ENCODE measurements at regions not wholly inside any gene's neighbourhood (a gene's known extent, or its start where the extent isn't known, plus 50 kb on each side); places are given as distances from the start of the nearest gene placed in this dataset.

DNA sequence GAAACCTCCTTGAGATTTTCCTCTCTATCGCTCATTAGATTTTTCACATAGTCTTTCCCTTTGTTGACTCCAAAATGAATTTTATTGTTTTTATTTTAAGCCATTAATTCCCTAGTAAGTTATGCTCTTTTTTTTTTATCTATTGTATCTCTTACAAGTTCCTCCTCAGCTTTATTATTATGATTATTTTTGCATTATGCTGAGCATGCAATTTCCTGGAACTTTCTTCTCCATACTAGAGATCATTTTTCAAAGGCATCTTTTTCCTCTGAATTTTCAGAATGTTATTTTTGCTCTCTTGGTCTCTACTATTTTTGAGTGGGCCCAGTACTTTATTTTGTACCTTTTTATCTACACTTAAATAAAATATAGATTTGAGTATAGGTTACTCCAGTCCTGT is 376.6 kb upstream of the SEMA6A start:
- Histone ChIP-seq H4K91ac (ENCODE audit: insufficient read length, low read depth, low read length) (no peak overlapping the region), H3K14ac (ENCODE audit: insufficient read depth, low read length) (no peak overlapping the region), H3K56ac (ENCODE audit: insufficient read length, low read depth, low read length) (no peak overlapping the region), H2BK5ac (ENCODE audit: insufficient read length, low read length) (no peak overlapping the region), H3K9me3 (ENCODE audit: control insufficient read depth, low read depth, low read length) (no peaks in the 10 kb centered on the region), H4K8ac (replicated peaks; ENCODE audit: insufficient read length, low read depth, low read length) (no peak overlapping the region), H3K4ac (ENCODE audit: low read depth, low read length) (no peak overlapping the region), H3K23me2 (ENCODE audit: insufficient read length, low read depth, low read length, poor library complexity, severe bottlenecking) (no peaks in the 10 kb centered on the region), H2BK120ac (ENCODE audit: low read depth, low read length, poor library complexity, severe bottlenecking) (no peak overlapping the region), H3K4me2 (ENCODE audit: insufficient read depth, insufficient read length, low read length) (no peak overlapping the region), H3K4me1 (ENCODE audit: insufficient read depth, low read length) (no peaks in the 10 kb centered on the region; the same call in 1 of the 2 replicates), H4K20me1 (ENCODE audit: control insufficient read depth, insufficient read depth, insufficient read length) (no peaks in the 10 kb centered on the region), H3K79me1 (ENCODE audit: insufficient read depth, low read depth, low read length, poor library complexity, severe bottlenecking) (no peaks in the 10 kb centered on the region), H2BK12ac (ENCODE audit: insufficient read length, low read depth, low read length) (no peak overlapping the region), H3K18ac (ENCODE audit: insufficient read length, low read depth, low read length) (no peak overlapping the region), H3K79me2 (ENCODE audit: insufficient read depth, low read length) (no peaks in the 10 kb centered on the region), H2BK15ac (ENCODE audit: low read depth, low read length) (no peak overlapping the region), H3K27ac (ENCODE audit: insufficient read length, low read depth, low read length) (no peak overlapping the region), H3K9ac (ENCODE audit: extremely low read depth, insufficient read length, low read length) (no peak overlapping the region), H3K23ac (ENCODE audit: insufficient read length, low read depth, low read length) (no peak overlapping the region), H4K5ac (ENCODE audit: insufficient read length, low read depth, low read length) (no peak overlapping the region), H3T11ph (ENCODE audit: low read length) (no peak overlapping the region), H3K27me3 (ENCODE audit: insufficient read depth, low read length) (no peaks in the 10 kb centered on the region), H2AFZ (ENCODE audit: low read length) (no peak overlapping the region), H2AK5ac (ENCODE audit: insufficient read length, low read length) (no peak overlapping the region), H2BK20ac (ENCODE audit: low read depth, low read length, poor library complexity, severe bottlenecking) (no peak overlapping the region)
- no peaks in the 10 kb centered on the region for H3K27me3 Mint-ChIP-seq (ENCODE audit: low read depth)
- no CpG with 5 or more reads among the region's 1 CpG for WGBS (ENCODE audit: extremely low coverage, insufficient read length, low lambda C conversion rate)
- peaks cover 5 to 14% (median 7%) of the 10 kb centered on the region in 3 experiments; a peak in 4 of 7 replicates for H3K36me3 Mint-ChIP-seq (ENCODE audit: insufficient read depth in 1 of 3, low read depth in 3 of 3)
- no peak for DNase-seq
- H3K27ac Mint-ChIP-seq = no peak overlapping the region
- no peak overlapping the region for H3K4me3 Mint-ChIP-seq
- TF ChIP-seq, protein P1, sequence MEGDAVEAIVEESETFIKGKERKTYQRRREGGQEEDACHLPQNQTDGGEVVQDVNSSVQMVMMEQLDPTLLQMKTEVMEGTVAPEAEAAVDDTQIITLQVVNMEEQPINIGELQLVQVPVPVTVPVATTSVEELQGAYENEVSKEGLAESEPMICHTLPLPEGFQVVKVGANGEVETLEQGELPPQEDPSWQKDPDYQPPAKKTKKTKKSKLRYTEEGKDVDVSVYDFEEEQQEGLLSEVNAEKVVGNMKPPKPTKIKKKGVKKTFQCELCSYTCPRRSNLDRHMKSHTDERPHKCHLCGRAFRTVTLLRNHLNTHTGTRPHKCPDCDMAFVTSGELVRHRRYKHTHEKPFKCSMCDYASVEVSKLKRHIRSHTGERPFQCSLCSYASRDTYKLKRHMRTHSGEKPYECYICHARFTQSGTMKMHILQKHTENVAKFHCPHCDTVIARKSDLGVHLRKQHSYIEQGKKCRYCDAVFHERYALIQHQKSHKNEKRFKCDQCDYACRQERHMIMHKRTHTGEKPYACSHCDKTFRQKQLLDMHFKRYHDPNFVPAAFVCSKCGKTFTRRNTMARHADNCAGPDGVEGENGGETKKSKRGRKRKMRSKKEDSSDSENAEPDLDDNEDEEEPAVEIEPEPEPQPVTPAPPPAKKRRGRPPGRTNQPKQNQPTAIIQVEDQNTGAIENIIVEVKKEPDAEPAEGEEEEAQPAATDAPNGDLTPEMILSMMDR (conservative IDR thresholded peaks at IDR 0.05) = no peak
- peaks cover 13 to 28% of the 10 kb centered on the region in 2 experiments for H3K4me1 Mint-ChIP-seq
- H3K9me3 Mint-ChIP-seq = peaks cover 8 to 15% of the 10 kb centered on the region in 2 experiments
